DMS53 treated with DMSO at 0.1 percent for 48 hours (cell line): ENCODE measurements at regions not wholly inside any gene's neighbourhood (a gene's known extent, or its start where the extent isn't known, plus 50 kb on each side); places are given as distances from the start of the nearest gene placed in this dataset.
"Not testable (repeated sequence)": the region's sequence is repeated elsewhere in the genome, so short reads cannot be mapped to it uniquely, and the experiment has no call there.

ENCODE experiments used
- DNase-seq: peaks from one replicate; lab custom pipeline; 2025; ENCODE audit not compliant: unreplicated experiment; lab: John Stamatoyannopoulos, UW

DNA sequence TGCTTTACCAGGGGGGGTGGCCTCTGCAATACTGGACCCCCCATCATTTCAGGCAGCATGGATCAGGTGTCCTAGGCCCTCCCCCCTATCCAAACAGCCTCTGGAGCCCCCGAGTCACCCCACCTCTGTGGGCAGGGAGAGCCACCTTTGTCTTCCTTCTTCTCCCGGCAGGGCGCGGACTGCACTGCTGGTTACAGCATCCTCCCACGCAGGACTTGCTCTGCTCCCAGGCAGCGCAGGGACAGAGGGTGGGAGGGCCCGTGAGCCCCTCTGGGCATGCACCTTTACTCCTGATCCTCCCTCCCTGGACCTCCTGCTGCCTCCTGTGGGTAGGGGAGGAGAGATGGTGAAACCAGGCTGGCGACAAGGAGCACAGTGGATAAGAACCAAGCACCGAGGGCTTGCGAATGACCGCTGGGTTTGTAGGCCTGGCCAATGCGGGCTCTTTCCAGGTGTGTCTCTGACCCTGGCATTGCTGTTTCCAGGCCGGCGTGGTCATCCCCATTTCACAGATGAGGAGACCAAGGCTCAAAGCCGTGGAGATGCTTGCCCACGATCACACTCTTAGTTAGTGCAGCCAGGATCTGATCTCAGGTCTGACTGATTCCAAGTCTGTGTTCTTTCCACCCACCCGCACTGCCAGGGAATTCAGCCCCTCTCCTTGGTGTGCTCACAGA, 73.6 kb upstream of the TARDBP start:
- no peak for DNase-seq

DNA sequence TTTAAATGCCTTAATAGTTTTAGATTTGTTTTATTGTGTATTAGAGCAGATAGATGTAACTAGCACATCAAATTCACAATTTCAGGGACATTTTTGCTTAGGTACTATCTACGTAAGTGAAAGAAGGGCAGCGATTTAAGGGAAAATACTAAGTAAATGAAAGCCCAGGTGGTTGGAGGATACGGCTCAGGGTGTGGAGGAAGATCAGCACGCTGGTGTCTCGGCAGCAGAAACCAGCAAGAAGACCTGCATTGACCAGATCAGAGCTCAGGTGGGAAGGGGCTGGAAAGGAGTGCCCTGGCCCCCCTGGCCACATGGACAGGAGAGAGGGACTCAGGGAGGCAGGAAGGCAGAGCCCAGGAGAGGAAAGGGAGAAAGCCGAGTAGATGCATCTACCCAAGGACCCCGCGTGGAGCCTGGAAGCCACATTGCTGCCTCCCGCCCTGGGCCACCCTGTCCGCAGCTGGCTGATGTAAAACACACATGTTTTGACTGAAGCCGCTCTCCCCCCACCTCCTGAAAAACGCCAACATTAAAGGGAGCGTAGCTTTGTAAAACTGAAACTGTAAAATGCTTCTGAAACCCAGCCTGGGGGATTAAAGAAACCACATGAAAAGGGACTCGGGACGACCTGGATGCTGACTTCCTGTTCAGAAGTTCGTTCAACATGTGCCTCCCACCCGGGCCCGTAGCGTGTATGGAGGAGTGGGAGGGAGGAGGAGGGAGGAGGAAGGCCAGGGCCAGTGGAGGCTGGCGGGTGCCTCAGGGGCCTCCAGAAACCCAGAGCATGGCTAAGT, 72.6 kb upstream of the TARDBP start:
- DNase-seq: no peak

DNA sequence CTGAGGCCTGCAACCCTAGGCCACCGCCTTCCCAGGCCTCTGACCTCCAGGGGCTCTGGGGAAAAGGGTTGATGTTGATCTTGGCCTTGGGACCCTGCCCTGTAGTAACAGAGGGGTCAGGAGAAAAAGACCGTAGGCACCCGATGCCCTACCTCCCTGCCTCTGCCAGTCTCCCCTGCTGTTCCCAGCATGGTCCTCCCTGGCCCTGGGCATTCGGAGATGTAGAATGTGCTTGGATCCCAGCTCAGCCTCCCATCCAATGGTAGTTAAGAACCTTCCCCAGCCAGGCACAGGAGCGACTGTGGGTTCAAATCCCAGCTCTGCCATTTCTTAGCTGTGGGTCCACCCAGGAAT, 72.0 kb upstream of the TARDBP start:
- DNase-seq: no peak

DNA sequence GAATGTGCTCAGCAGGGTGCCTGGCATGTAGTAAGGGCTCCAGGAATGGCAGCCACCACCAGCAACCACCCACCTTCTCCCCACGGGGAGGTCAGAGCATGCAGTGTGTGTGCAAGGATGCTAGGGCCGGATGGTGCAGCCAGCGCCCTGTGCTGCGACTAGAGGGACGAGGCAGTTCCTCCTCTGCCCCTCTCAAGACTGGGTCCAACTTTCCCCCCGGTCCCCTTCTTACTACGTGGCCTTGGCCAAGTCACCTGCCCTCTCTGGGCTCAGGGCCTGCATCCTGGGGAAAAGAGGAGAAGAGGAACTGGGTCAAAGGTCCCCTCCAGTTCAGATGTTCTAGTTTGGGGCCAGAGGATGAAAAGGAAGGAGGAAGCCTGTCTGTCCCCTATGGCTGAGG, 71.6 kb upstream of the TARDBP start:
- no peak for DNase-seq

DNA sequence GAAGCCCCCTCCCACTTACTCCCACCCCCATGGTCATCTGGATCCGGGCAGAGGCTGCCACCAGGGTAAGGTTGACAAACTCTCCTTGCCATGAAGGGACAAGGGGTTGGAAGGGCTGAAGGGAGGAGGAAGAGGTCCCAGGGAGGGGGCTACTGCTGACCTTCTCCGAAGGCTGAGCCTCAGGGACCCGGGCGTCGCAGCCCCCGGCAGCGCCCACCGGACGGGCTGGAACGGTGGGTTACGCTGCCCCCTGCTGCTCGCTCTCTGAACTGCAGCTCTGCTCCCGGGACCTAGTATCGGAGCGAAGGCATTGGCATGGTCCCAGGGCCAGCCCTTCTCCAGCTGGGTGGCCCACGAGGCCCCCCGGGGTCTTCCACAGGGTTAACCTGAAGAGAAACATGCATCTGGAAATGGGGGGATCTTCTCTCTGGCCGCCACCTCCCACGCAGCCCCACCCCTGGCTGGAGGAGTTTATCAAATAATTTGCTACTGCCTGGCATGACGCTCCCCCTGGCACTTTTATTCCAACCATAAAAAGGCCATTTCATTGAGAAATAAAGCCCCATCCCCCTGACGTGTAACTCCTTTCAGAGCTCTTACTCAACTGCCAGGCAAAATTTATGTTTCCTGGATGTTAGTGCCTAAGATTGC, 70.4 kb upstream of the TARDBP start:
- DNase-seq: no peak

DNA sequence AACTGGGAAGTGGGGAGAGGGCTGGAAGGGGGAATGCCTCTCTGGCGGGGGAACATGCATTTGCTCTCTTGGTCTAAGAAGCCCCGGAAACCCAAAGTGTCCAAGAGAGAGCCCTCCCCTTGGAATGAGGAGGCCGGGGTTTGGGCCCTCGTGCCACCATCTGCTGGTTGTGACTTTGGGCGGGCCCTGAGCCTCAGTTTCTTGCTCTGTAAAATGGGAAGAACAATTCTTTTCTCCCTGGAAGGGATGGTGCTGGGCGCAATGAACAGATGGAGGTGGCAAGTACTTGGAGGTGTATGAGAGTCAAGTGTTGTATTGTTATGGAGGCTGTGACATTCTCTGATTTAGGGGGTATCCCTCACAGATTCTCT, 69.9 kb upstream of the TARDBP start:
- DNase-seq: no peak

DNA sequence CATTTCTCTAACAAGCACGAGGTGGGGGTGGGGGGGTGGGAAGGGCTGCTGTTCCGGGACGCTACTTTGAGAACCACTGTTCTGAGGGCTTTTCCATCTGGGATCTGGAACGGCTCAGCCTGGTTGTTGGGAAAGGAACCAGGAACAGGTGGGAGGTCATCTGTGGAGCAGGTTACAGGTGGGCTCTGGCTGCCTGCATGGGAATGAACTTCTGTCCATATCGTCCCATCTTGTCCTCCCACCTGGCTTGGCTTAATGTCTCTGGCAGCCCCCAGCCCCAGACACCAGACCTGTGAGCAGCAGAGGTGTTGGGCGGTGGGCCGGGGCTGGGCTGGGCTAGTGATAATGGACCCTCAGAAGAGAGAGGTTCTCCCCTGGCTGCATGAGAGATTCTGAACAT, 69.4 kb upstream of the TARDBP start:
- no peak for DNase-seq

DNA sequence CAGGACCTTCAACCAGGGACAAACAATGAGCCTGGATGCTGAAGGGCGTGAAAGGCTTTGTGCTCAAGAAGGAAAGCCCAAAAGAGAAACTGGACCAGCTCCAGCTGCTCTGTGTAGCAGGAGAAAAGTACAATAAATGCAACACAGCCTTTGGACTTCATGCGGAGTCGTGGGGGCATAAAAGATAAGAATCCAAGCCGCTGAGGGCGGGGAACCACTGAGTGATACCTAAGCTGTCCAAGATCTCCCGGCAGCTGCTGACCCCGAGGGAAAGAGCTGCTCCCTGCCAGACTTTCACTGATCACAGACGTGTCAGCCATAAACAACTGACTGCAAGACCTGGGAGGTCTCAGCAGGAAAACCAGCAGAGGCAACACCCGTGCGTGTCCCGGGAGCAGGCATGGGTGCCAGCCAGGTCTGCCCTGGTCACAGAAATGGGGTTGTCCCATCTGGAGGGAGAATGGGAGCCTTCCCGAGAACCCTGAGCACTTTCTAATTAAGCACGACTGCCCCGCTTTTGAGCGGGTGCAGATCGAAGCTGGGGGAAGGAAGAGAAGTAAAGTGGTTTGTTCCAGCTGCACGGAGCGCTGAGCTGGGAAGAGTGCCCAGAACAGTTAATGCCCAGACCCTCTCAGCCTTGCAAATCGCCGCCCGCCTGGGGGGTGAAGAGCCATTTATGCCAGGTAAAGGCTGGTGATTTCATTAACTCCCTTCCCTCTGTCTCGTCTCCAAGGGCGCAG, 68.3 kb upstream of the TARDBP start:
- DNase-seq: peak; percentile 32

DNA sequence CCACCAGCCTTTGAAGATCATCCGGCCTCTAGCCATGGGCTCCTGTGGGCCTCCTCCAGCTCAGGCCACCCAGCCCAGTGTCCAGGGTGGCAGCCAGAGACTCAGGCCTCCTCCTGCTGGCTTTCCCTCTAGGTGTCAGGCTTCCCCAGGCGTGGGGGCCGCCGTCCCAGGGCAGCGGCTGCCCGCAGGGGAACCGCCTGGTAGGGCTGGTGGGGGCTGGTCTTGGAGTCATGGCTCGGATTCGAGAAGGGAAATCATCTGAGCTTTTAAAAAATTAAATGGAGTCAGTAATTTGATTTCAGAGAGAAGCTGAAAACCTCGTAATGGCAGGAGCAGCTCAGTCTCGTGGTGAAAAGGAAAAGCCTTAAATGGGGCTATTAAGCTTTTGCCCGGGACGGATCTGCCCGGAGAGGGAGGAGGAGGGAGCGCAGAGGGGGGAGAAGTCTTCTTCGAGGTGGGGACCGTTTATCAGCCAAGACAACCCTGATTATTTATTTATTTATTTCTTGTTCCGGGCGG, 66.4 kb upstream of the TARDBP start:
- no peak for DNase-seq

DNA sequence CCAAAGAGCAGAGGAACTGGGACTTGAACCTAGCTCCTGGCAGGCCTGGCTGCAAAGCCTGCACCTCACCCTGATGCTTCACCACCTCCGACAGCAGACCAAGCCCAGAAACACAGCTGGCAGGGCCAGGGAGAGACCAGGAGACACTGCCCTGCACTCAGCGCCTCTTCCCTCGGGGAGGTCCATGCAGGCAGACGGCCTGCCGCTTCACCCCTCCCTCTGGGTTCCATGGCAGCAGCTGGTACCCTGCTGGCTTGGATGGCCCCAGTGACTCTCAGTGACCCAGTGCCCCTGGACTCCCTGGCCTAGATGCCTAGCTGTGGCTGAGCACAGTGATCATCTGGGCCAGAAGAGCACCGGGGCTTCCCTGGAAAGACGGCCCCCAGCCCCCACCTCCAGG, 65.3 kb upstream of the TARDBP start:
- no peak for DNase-seq

DNA sequence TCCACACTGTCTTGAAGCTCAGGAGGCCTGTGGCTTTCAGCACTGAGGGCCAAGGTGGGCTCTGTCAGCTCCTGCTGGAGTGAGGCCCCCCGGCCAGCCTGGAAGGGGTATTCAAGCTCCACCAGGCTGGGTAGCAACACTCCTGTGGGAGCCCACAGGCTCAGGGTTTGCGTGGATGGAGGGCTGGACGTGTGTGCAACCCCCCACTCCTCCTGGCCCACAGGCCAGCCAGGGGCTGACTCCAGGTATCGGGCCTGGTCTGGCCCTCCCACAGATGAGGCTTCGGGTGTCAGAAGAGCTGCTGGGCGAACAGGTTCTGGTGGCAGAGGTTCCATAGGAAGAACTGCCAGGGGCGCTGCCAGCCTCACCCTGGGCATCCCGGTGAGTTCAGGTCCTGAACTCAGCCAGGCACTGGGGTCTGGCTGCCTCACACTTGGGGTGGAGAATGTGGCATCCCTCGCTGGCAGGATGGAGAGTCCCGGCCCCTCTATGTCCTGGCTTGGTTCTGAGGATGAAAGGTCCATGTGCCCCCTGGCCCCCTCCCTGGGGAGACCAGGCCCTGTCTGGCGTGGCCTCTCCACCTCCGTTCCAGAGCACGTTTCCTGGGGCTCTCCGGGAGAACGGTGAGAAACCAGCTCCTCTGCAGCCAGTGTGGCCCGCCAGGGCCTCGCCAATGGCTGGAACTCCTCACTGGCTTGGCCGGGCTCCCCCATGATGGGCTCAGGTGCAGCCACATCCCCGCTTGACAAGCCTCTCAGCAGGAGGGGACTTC, 64.6 kb upstream of the TARDBP start:
- no peak for DNase-seq

DNA sequence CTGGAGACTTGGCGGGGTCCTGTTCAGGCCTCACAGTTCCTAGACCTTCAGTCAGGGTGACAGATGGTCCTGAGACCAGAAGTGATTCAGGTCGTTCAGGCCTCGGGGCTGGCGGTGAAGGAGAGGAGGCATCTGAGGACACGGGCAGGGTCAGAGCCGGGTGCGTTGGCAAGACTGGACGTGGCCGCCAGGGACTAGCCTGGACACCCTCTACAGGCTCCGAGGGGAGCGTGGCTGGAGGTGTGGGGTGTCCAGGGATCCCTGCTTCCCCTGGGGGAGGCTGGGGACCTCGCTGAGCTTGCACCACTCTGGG, 64.0 kb upstream of the TARDBP start:
- DNase-seq: no peak

DNA sequence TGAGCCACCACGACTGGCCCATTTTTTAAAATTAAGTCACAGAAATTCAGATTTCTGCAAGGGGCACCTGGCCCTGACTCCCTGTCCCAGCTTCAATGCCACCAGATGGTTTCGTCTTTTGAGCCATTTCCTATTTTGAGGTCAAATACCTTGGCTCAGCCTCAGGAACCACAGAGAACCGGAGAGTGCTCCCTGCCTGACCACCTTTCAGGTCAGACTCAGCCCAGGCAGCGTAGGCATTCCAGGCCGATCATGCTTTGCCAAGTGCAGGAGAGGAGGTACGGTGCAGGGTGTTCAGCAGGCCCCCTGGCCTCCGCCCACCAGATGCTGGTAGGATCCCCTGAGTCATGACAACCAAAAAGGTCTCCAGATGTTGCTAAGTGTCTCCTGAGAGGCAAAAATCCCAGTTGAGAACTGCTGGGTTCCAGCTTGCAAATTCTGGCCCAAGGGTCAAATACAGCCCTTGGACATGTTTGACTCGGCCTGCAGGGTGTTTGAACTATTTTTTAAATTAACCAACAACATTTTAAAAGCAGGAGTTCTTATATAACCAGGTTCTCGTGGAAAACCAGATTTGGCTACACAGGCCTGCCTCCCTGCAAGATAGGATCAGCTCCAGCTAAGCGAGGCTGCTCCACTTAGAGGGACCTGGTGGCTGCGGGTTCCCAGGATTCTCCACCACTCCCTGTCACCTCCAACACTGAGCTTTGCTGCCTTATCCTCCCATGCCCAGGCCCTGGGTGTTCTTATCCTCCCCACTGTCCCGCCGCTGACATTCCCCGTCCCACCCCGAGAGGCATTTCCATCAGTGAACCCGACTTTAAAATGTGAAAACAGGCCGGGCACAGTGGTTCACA, 61.9 kb upstream of the TARDBP start:
- DNase-seq: no peak

DNA sequence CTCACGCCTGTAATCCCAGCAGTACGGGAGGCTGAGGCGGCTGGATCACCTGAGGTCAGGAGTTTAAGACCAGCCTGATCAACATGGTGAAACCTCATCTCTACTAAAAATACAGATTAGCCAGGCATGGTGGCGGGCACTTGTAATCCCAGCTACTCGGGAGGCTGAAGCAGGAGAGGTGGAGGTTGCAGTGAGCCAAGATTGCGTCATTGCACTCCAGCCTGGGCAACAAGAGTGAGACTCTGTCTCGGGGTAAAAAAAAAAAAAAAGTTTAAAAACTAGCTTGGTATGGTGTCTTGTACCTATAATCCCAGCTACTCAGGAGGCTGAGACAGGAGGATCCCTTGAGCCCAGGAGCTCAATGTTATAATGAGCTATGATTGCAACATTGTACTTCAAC, 61.2 kb upstream of the TARDBP start:
- not testable (repeated sequence) for DNase-seq

DNA sequence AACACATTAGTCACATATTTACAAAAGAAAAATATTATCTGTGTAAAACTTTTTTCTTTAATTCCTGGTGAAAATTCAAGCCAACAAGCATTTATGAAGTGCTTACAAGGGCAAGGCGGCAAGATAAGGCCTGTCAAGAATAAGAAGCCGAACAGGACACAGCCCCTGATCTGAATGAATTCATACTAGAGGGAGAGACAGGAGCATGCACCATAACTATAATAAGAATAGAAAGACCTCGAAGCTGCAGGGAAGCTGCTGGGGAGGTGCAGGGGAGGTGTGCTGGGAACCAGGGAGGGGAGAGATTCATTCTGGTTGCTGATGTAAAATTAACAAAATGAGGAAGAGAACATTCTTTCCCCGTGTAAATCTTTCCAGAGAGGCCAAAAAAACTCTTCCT, 60.5 kb upstream of the TARDBP start:
- no peak for DNase-seq

DNA sequence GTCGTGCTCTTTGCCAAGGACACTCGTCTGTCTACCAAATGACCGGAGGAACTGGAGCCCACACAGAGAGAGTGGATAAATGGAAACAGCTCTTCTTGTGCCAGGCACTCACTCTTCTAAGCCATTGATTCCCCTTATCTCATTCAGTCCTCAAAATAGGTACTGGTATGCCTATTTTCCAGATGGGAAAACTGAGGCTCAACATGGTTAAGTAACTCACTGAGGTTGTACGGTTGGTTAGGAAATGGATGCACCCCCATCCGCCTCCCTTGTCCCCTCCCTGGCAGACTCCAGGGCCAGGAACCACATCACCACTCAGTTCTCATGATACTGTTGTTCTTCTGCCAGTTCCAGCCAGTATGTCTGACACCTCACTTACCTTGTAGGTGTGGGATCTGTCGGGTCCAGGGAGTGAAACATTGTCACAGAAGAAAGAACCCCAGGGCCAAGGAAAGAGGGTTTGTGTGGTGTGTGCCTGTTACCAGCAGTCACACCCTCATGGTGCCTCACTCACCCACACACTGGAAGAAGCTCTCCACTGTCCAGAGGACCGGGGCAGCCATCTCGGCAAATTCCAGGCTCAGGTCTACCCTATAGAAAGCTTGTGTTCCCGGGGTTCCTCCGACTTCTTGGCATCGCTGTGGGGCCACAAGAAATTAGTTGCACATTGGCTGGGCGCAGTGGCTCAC, 58.8 kb upstream of the TARDBP start:
- DNase-seq: no peak

DNA sequence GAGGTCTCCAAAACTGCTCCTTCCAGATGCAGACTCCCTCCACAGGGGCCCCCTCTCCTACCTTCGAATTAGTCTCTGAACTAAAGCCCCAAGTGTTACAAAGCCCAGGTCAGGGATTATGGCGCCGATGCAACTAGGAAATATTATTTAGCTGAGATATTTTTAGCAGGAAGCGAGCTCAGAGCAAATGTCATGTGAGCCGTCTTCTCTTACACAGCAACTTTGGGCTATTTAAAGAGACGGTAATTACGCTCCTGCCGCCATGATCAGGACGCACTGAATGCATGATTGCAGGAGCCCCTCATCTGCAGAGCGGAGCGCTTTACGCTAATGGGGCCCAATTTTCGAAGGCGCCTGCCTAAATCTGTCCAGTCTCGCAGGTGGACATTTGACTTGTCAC, 55.3 kb upstream of the TARDBP start:
- DNase-seq: no peak

DNA sequence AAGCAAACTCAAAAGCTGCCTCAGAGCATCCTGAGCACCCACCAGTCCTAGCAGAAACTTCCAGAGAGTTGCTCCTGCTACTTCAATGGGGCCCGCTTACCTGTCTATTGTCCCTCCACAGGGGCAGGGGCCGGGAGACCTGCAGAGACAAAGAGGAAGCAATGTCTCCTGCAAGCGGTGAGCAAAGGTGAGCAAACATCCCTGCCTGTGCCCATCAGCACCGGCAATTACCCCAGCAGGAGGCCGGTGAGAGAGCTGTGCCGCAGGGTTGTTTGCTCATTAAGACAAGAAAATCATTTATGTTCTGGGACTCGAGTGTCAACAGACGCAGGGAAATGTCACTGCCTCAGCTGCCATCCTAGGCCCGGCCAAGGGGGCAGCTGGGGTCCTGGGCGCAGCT, 53.8 kb upstream of the TARDBP start:
- peak; percentile 46 for DNase-seq
